Colonic mucosa (tissue), 4 donors: ENCODE measurements at regions not wholly inside any gene's neighbourhood (a gene's known extent, or its start where the extent isn't known, plus 50 kb on each side); places are given as distances from the start of the nearest gene placed in this dataset.
"Not testable (repeated sequence)": the region's sequence is repeated elsewhere in the genome, so short reads cannot be mapped to it uniquely, and the experiment has no call there.

Experiments
- DNase-seq: peaks from one replicate; pipeline ENCODE4 v3.0.0-alpha.2; 2020
- H3K27ac ChIP-seq: fragments of 200-600 bp; one replicate; pipeline ENCODE4 v1.8.0; 2021
- H3K27me3 ChIP-seq: fragments of 200-600 bp; one replicate; pipeline ENCODE4 v1.8.0; 2021
- H3K36me3 ChIP-seq: fragments of 200-600 bp; one replicate; pipeline ENCODE4 v1.8.0; 2021
- H3K4me1 ChIP-seq: fragments of 200-600 bp; one replicate; pipeline ENCODE4 v1.8.0; 2021; ENCODE audit warnings: mild to moderate bottlenecking
- H3K4me3 ChIP-seq: fragments of 200-600 bp; one replicate; pipeline ENCODE4 v1.8.0; 2021
- H3K9ac ChIP-seq, 2 donors: one replicate each; pipeline ENCODE4 v1.7.0; 2013; ENCODE audit warnings: control low read depth in 2 of 2, low read depth in 2 of 2, low read length in 2 of 2
- H3K9me3 ChIP-seq: fragments of 200-600 bp; one replicate; pipeline ENCODE4 v1.8.0; 2021
- CTCF ChIP-seq: fragments of 200-600 bp; IDR thresholded peaks from one replicate; pipeline ENCODE4 v1.8.0; 2022; ENCODE audit warnings: antibody characterized with exemption, mild to moderate bottlenecking
- intact Hi-C: fragments of 100-400 bp; cut with DNase I; formaldehyde crosslinking; loops from one replicate; pipeline ENCODE4 v1.14.1; 2022
- donor health status: healthy.
- donor health status: DM: no; HTN: no; CAD: no.
- donor health status: DM: no; HTN: no; CAD: no.

GRCh38 chr1:182331387-182331786, 60.2 kb downstream of the GLUL start:
- Histone ChIP-seq H3K9ac (no peak overlapping the region), H3K36me3 (no peaks in the 10 kb centered on the region), H3K4me3 (no peak overlapping the region), H3K9me3 (no peaks in the 10 kb centered on the region), H3K27ac (no peak overlapping the region), H3K4me1 (no peaks in the 10 kb centered on the region), H3K27me3 (no peaks in the 10 kb centered on the region)
- DNase-seq: no peak
- intact Hi-C loops: no loop called here
- no peak for TF ChIP-seq CTCF

- no peak for DNase-seq
- H3K9me3 ChIP-seq: no peaks in the 10 kb centered on the region
- intact Hi-C loops: no loop called here
- no peak overlapping the region for H3K9ac ChIP-seq
- H3K27ac ChIP-seq: no peak overlapping the region
- H3K27me3 ChIP-seq: no peaks in the 10 kb centered on the region
- TF ChIP-seq CTCF: no peak
- no peaks in the 10 kb centered on the region for H3K36me3 ChIP-seq
- H3K4me3 ChIP-seq: no peak overlapping the region
- no peaks in the 10 kb centered on the region for H3K4me1 ChIP-seq
Measured at GRCh38 chr1:182330303-182330702, 61.3 kb downstream of the GLUL start.

GRCh38 chr1:182329471-182329870, 62.1 kb downstream of the GLUL start:
- Histone ChIP-seq H3K9ac (no peak overlapping the region), H3K27ac (no peak overlapping the region), H3K4me1 (no peaks in the 10 kb centered on the region), H3K27me3 (no peaks in the 10 kb centered on the region), H3K9me3 (no peaks in the 10 kb centered on the region), H3K36me3 (no peaks in the 10 kb centered on the region), H3K4me3 (no peak overlapping the region)
- intact Hi-C loops: no loop called here
- TF ChIP-seq CTCF: no peak
- no peak for DNase-seq

GRCh38 chr1:182328591-182328990, 63.0 kb downstream of the GLUL start:
- Histone ChIP-seq H3K9ac (no peak overlapping the region), H3K4me3 (no peak overlapping the region), H3K36me3 (no peaks in the 10 kb centered on the region), H3K4me1 (no peaks in the 10 kb centered on the region), H3K27ac (no peak overlapping the region), H3K27me3 (no peaks in the 10 kb centered on the region), H3K9me3 (no peaks in the 10 kb centered on the region)
- no peak for TF ChIP-seq CTCF
- intact Hi-C loops: no loop called here
- DNase-seq: no peak

GRCh38 chr1:182325339-182325738, 66.3 kb downstream of the GLUL start:
- no peaks in the 10 kb centered on the region for H3K27me3 ChIP-seq
- H3K9me3 ChIP-seq: no peaks in the 10 kb centered on the region
- no peak overlapping the region for H3K9ac ChIP-seq
- intact Hi-C loops: no loop called here
- no peak overlapping the region for H3K4me3 ChIP-seq
- H3K36me3 ChIP-seq: no peaks in the 10 kb centered on the region
- DNase-seq: no peak
- H3K4me1 ChIP-seq: no peaks in the 10 kb centered on the region
- no peak overlapping the region for H3K27ac ChIP-seq
- TF ChIP-seq CTCF: no peak

GRCh38 chr1:182321532-182321931, 70.1 kb downstream of the GLUL start:
- H3K27ac ChIP-seq, intact Hi-C loops, H3K9me3 ChIP-seq, H3K4me1 ChIP-seq, H3K36me3 ChIP-seq, DNase-seq, H3K27me3 ChIP-seq, H3K9ac ChIP-seq, H3K4me3 ChIP-seq: not testable (repeated sequence)
